HL-60 (cell line): ENCODE measurements at regions not wholly inside any gene's neighbourhood (a gene's known extent, or its start where the extent isn't known, plus 50 kb on each side); places are given as distances from the start of the nearest gene placed in this dataset.

ENCODE experiments used
- DNase-seq, 2 experiments: peaks; one replicate each; pipeline ENCODE4 v3.0.0-alpha.2; 2010 to 2020; ENCODE audit warnings: low read depth in 1 of 2, low spot score in 1 of 2
- H3K27ac ChIP-seq: fragments of 250-450 bp; sonication (Bioruptor Pico); replicated peaks from 2 replicates; pipeline ENCODE4 v1.5.1; 2020; ENCODE audit warnings: mild to moderate bottlenecking, moderate library complexity
- H3K27me3 ChIP-seq: fragments of 250-450 bp; sonication (Bioruptor Pico); 2 replicates; pipeline ENCODE4 v1.5.1; 2021; ENCODE audit warnings: mild to moderate bottlenecking, moderate library complexity; ENCODE audit not compliant: insufficient read depth, poor library complexity, severe bottlenecking
- H3K4me3 ChIP-seq: replicated peaks from 2 replicates; pipeline ENCODE4 v1.5.1; 2011; ENCODE audit warnings: mild to moderate bottlenecking, control low read depth, low read length; ENCODE audit not compliant: insufficient read depth
- GABPA ChIP-seq: IDR thresholded peaks from 2 replicates; pipeline ENCODE4 v1.6.1; 2012; ENCODE audit warnings: low read depth
- POLR2AphosphoS5 ChIP-seq: IDR thresholded peaks from 2 replicates; pipeline ENCODE4 v1.6.1; 2012; ENCODE audit warnings: low read depth
- SPI1 ChIP-seq: IDR thresholded peaks from 2 replicates; pipeline ENCODE4 v1.6.1; 2012; ENCODE audit warnings: low read depth, mild to moderate bottlenecking, borderline replicate concordance
- TF ChIP-seq, protein P1 (sequence below): IDR thresholded peaks from 2 replicates; pipeline ENCODE4 v1.6.1; 2012; ENCODE audit warnings: low read depth; ENCODE audit not compliant: insufficient replicate concordance
- TF ChIP-seq, protein P2 (sequence below): IDR thresholded peaks from one replicate; pipeline ENCODE4 v1.5.1; 2011; ENCODE audit warnings: low read length, control low read depth, inconsistent platforms; ENCODE audit not compliant: insufficient read depth

DNA sequence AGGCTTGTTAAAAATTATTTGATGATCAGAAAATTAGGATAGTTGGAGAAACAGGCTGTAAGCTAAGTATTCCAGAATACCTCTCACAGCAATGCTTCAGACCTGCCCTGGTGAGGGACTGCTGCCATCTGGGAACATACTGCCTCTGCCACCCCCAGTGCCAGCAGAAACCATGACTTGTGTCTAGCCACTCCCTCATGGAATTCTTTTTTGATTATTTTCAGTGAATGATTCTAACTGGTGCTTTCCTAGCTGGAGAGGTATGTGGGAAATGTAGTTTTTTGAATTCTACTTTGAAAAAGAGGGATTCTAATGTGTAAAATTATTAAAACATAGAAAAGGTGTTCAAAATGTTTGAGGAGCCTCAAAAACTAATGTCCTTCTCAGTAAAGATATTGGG, 126.3 kb downstream of the HMHB1 start:
- no peaks in the 10 kb centered on the region for H3K27me3 ChIP-seq
- TF ChIP-seq POLR2AphosphoS5 = no peak
- no peak for TF ChIP-seq GABPA
- TF ChIP-seq, protein P1, sequence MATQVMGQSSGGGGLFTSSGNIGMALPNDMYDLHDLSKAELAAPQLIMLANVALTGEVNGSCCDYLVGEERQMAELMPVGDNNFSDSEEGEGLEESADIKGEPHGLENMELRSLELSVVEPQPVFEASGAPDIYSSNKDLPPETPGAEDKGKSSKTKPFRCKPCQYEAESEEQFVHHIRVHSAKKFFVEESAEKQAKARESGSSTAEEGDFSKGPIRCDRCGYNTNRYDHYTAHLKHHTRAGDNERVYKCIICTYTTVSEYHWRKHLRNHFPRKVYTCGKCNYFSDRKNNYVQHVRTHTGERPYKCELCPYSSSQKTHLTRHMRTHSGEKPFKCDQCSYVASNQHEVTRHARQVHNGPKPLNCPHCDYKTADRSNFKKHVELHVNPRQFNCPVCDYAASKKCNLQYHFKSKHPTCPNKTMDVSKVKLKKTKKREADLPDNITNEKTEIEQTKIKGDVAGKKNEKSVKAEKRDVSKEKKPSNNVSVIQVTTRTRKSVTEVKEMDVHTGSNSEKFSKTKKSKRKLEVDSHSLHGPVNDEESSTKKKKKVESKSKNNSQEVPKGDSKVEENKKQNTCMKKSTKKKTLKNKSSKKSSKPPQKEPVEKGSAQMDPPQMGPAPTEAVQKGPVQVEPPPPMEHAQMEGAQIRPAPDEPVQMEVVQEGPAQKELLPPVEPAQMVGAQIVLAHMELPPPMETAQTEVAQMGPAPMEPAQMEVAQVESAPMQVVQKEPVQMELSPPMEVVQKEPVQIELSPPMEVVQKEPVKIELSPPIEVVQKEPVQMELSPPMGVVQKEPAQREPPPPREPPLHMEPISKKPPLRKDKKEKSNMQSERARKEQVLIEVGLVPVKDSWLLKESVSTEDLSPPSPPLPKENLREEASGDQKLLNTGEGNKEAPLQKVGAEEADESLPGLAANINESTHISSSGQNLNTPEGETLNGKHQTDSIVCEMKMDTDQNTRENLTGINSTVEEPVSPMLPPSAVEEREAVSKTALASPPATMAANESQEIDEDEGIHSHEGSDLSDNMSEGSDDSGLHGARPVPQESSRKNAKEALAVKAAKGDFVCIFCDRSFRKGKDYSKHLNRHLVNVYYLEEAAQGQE = no peak
- TF ChIP-seq, protein P2, sequence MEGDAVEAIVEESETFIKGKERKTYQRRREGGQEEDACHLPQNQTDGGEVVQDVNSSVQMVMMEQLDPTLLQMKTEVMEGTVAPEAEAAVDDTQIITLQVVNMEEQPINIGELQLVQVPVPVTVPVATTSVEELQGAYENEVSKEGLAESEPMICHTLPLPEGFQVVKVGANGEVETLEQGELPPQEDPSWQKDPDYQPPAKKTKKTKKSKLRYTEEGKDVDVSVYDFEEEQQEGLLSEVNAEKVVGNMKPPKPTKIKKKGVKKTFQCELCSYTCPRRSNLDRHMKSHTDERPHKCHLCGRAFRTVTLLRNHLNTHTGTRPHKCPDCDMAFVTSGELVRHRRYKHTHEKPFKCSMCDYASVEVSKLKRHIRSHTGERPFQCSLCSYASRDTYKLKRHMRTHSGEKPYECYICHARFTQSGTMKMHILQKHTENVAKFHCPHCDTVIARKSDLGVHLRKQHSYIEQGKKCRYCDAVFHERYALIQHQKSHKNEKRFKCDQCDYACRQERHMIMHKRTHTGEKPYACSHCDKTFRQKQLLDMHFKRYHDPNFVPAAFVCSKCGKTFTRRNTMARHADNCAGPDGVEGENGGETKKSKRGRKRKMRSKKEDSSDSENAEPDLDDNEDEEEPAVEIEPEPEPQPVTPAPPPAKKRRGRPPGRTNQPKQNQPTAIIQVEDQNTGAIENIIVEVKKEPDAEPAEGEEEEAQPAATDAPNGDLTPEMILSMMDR = no peak
- TF ChIP-seq SPI1 = no peak
- DNase-seq = no peak
- no peak overlapping the region for H3K27ac ChIP-seq
- H3K4me3 ChIP-seq = no peak overlapping the region

DNA sequence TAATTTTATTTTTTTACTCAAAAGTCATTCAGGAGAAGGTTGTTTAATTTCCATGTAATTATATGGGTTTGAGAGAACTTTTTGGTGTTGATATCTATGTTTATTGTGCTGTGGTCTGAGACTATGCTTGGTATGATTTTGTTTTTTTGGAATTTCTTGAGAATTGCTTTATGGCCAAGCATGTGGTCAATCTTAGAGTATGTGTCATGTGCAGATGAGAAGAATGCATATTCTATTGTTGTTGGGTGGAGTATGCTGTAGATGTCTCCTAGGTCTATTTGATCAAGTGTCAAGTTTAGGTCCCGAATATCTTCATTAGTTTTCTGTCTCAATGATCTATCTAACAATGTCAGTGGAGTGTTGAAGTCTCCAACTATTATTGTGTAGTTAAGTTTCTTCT, 134.9 kb downstream of the HMHB1 start:
- Histone ChIP-seq H3K27me3 (no peaks in the 10 kb centered on the region), H3K27ac (no peak overlapping the region), H3K4me3 (no peak overlapping the region)
- TF ChIP-seq POLR2AphosphoS5 (no peak), SPI1 (no peak)
- DNase-seq = no peak

DNA sequence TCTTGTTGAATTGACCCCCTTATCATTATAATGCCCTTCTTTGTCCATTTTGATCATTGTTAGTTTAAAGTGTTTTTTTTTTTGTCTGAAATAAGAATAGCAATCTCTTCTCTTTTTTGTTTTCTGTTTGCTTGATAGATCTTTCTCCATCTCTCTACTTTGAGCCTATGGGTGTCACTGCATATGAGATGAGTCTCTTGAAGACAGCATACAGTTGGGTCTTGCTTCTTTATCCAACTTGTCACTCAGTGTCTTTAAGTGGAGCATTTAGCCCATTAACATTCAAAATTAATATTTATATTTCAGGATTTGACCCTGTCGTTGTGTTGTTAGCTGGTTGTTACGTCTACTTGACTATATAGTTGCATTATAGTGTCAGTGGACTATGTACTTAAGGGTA, 135.4 kb downstream of the HMHB1 start:
- Histone ChIP-seq H3K4me3 (no peak overlapping the region), H3K27ac (no peak overlapping the region), H3K27me3 (no peaks in the 10 kb centered on the region)
- DNase-seq = no peak
- TF ChIP-seq, protein P2 = no peak
- no peak for TF ChIP-seq POLR2AphosphoS5
- no peak for TF ChIP-seq GABPA
- TF ChIP-seq, protein P1 = no peak
- no peak for TF ChIP-seq SPI1

DNA sequence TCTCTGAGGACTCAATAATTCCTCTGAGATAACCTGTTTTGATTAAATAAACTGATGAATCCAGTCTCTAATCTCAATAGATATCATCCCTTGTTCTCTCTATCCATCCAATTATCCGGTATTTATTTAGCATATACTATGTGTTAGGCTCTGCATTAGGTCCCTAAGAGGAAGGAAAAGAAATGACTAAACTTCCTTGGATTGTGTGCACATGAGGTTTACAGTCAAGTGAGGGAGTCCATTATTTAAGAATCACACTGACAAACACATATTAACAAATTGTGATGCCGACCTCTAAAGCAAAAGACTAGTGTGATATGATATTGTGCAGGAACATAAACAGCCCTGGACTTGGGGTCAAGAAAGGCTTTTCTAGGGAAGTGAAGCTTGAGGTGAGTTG, 140.8 kb downstream of the HMHB1 start:
- Histone ChIP-seq H3K4me3 (no peak overlapping the region), H3K27ac (no peak overlapping the region), H3K27me3 (peaks cover under 1% of the 10 kb centered on the region)
- TF ChIP-seq SPI1 = no peak
- no peak for TF ChIP-seq POLR2AphosphoS5
- TF ChIP-seq, protein P2 = no peak
- TF ChIP-seq GABPA = no peak
- TF ChIP-seq, protein P1 = no peak
- DNase-seq = no peak
